ENCODE measurements at regions not wholly inside any gene's neighbourhood (a gene's known extent, or its start where the extent isn't known, plus 50 kb on each side); places are given as distances from the start of the nearest gene placed in this dataset.

DNA sequence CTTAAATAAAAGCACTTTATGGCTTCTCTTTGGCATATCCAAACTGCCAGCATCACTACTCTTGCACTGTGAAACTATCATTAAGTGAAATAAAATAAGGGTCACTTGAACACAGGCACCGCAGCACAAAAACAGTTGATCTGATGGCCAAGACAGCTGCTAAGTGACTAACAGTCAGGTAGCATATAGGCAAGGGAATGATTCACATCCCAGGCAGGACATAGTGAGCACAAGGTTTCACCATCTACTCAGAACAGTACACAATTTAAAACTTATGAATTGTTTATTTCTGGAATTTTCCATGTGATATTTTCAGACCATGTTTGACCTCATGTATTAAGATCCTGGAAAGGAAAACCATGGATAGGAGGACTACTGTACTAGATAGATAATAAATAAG lies 214.2 kb downstream of the MREG start:
- TF ChIP-seq CTCF (IDR thresholded peaks at IDR 0.05) (no peak), POLR2A (IDR thresholded peaks at IDR 0.05) (no peak), POLR2AphosphoS5 (IDR thresholded peaks at IDR 0.05) (no peak)
